ENCODE measurements at regions not wholly inside any gene's neighbourhood (a gene's known extent, or its start where the extent isn't known, plus 50 kb on each side); places are given as distances from the start of the nearest gene placed in this dataset.
"Not testable (repeated sequence)": the region's sequence is repeated elsewhere in the genome, so short reads cannot be mapped to it uniquely, and the experiment has no call there.

GRCh38 chr6:81600488-81600887, 152.0 kb downstream of the TENT5A start:
- CTCF ChIA-PET; ATAC-seq; H3K4me3 ChIP-seq (replicated peaks in 1 of 2; ENCODE audit: low read depth in 1 of 2, low read length in 2 of 2); H3K9me3 ChIP-seq (ENCODE audit: control insufficient read depth in 1 of 2, insufficient read depth in 1 of 2, low read depth in 1 of 2, low read length in 2 of 2); H3K9ac ChIP-seq (ENCODE audit: low read length); H3K9me2 ChIP-seq (ENCODE audit: insufficient read depth); H3K27ac ChIP-seq (ENCODE audit: low read depth, low read length); H3K4me1 ChIP-seq (ENCODE audit: control insufficient read depth in 1 of 2, insufficient read depth in 2 of 2, low read length in 2 of 2); H3K4me2 ChIP-seq (ENCODE audit: low read length); intact Hi-C loops (cut with micrococcal nuclease); DNase-seq (ENCODE audit: low read depth, low spot score); POLR2A ChIA-PET; H3K36me3 ChIP-seq (ENCODE audit: control insufficient read depth in 1 of 2, insufficient read depth in 2 of 2, low read length in 2 of 2); H4K20me1 ChIP-seq (ENCODE audit: insufficient read depth); H2AFZ ChIP-seq (ENCODE audit: low read depth, low read length, poor library complexity, severe bottlenecking); H3K27me3 ChIP-seq (ENCODE audit: insufficient read depth, low read length); H3K79me2 ChIP-seq (ENCODE audit: insufficient read depth, low read length); BruUV-seq (replicated peaks); RAD21 ChIA-PET (ENCODE audit: low non-redundant PET in 1 of 2, low total read pairs in 2 of 2, uncharacterized antibody in 2 of 2, unreplicated experiment in 2 of 2): not testable (repeated sequence)

- Histone ChIP-seq H2AFZ (ENCODE audit: low read depth, low read length, poor library complexity, severe bottlenecking) (no peak overlapping the region), H3K4me3 (replicated peaks in 1 of 2; ENCODE audit: low read depth in 1 of 2, low read length in 2 of 2) (no peak overlapping the region), H3K27ac (ENCODE audit: low read depth, low read length) (no peak overlapping the region), H3K79me2 (ENCODE audit: insufficient read depth, low read length) (no peaks in the 10 kb centered on the region), H3K4me1 (ENCODE audit: control insufficient read depth in 1 of 2, insufficient read depth in 2 of 2, low read length in 2 of 2) (no peaks in the 10 kb centered on the region), H3K27me3 (ENCODE audit: insufficient read depth, low read length) (no peaks in the 10 kb centered on the region), H4K20me1 (ENCODE audit: insufficient read depth) (no peaks in the 10 kb centered on the region), H3K4me2 (ENCODE audit: low read length) (no peak overlapping the region), H3K36me3 (ENCODE audit: control insufficient read depth in 1 of 2, insufficient read depth in 2 of 2, low read length in 2 of 2) (no peaks in the 10 kb centered on the region), H3K9ac (ENCODE audit: low read length) (no peak overlapping the region), H3K9me2 (ENCODE audit: insufficient read depth) (no peaks in the 10 kb centered on the region; the same call in 1 of the 2 replicates), H3K9me3 (ENCODE audit: control insufficient read depth in 1 of 2, insufficient read depth in 1 of 2, low read depth in 1 of 2, low read length in 2 of 2) (no peaks in the 10 kb centered on the region)
- ChIA-PET POLR2A (no interaction called here), CTCF (no interaction called here), RAD21 (ENCODE audit: low non-redundant PET in 1 of 2, low total read pairs in 2 of 2, uncharacterized antibody in 2 of 2, unreplicated experiment in 2 of 2) (no interaction called here)
- BruUV-seq (replicated peaks) = no TSS peak
- ATAC-seq (no peak), DNase-seq (ENCODE audit: low read depth, low spot score) (no peak)
- intact Hi-C loops (cut with micrococcal nuclease) = no loop called here
- TF ChIP-seq CBX3 (IDR thresholded peaks at IDR 0.05; ENCODE audit: low read depth) (no peak), EZH2phosphoT487 (IDR thresholded peaks at IDR 0.05; ENCODE audit: borderline replicate concordance) (no peak), ZFX (IDR thresholded peaks at IDR 0.05) (no peak)
These were observed 158.0 kb downstream of the TENT5A start for GRCh38 chr6:81594501-81594900.

GRCh38 chr6:81590314-81590691, 162.2 kb downstream of the TENT5A start:
- Histone ChIP-seq H3K36me3 (ENCODE audit: control insufficient read depth in 1 of 2, insufficient read depth in 2 of 2, low read length in 2 of 2) (no peaks in the 10 kb centered on the region), H3K4me3 (replicated peaks in 1 of 2; ENCODE audit: low read depth in 1 of 2, low read length in 2 of 2) (no peak overlapping the region), H3K4me1 (ENCODE audit: control insufficient read depth in 1 of 2, insufficient read depth in 2 of 2, low read length in 2 of 2) (no peaks in the 10 kb centered on the region), H3K9ac (ENCODE audit: low read length) (no peak overlapping the region), H4K20me1 (ENCODE audit: insufficient read depth) (no peaks in the 10 kb centered on the region), H3K79me2 (ENCODE audit: insufficient read depth, low read length) (no peaks in the 10 kb centered on the region), H2AFZ (ENCODE audit: low read depth, low read length, poor library complexity, severe bottlenecking) (no peak overlapping the region), H3K27ac (ENCODE audit: low read depth, low read length) (no peak overlapping the region), H3K27me3 (ENCODE audit: insufficient read depth, low read length) (no peaks in the 10 kb centered on the region), H3K4me2 (ENCODE audit: low read length) (no peak overlapping the region), H3K9me3 (ENCODE audit: control insufficient read depth in 1 of 2, insufficient read depth in 1 of 2, low read depth in 1 of 2, low read length in 2 of 2) (no peaks in the 10 kb centered on the region), H3K9me2 (ENCODE audit: insufficient read depth) (no peaks in the 10 kb centered on the region; the same call in 1 of the 2 replicates)
- no TSS peak for BruUV-seq (replicated peaks)
- ChIA-PET RAD21 (ENCODE audit: low non-redundant PET in 1 of 2, low total read pairs in 2 of 2, uncharacterized antibody in 2 of 2, unreplicated experiment in 2 of 2) (no interaction called here), POLR2A (no interaction called here), CTCF (no interaction called here)
- DNase-seq (ENCODE audit: low read depth, low spot score) (no peak), ATAC-seq (no peak)
- TF ChIP-seq FOSL1 (IDR thresholded peaks at IDR 0.05; ENCODE audit: low read depth) (no peak), JUND (IDR thresholded peaks at IDR 0.05) (no peak), SP1 (IDR thresholded peaks at IDR 0.05; ENCODE audit: low read depth) (no peak), CTCF (IDR thresholded peaks at IDR 0.05 in 2 of 3, conservative IDR thresholded peaks at IDR 0.05 in 1 of 3; ENCODE audit: borderline replicate concordance in 1 of 3, insufficient read depth in 1 of 3, low read depth in 2 of 3, low read length in 2 of 3) (no peak), ATF3 (IDR thresholded peaks at IDR 0.05) (no peak), SIN3A (IDR thresholded peaks at IDR 0.05; ENCODE audit: low read depth) (no peak), MAX (IDR thresholded peaks at IDR 0.05) (no peak), TCF7L2 (IDR thresholded peaks at IDR 0.05; ENCODE audit: borderline replicate concordance, extremely low read depth, insufficient read depth, insufficient read length) (no peak), YY1 (IDR thresholded peaks at IDR 0.05; ENCODE audit: extremely low read depth, insufficient replicate concordance, low read depth, low read length) (no peak), EZH2 (IDR thresholded peaks at IDR 0.05) (no peak), POLR2A (IDR thresholded peaks at IDR 0.05; ENCODE audit: borderline replicate concordance, extremely low read depth, insufficient read depth, insufficient read length) (no peak), POLR2AphosphoS5 (IDR thresholded peaks at IDR 0.05; ENCODE audit: low read depth, low read length) (no peak), ZFX (IDR thresholded peaks at IDR 0.05) (no peak), CBX3 (IDR thresholded peaks at IDR 0.05; ENCODE audit: low read depth) (no peak)
- intact Hi-C loops (cut with micrococcal nuclease) = no loop called here
